Psoas muscle (tissue), 7 donors: ENCODE measurements at regions not wholly inside any gene's neighbourhood (a gene's known extent, or its start where the extent isn't known, plus 50 kb on each side); places are given as distances from the start of the nearest gene placed in this dataset.

Source experiments
- ATAC-seq, 4 donors: fragments of 200-7000 bp; cut with Tn5 transposase; one replicate each; pipeline ENCODE4 v1.9.1; 2020; ENCODE audit warnings: moderate library complexity in 3 of 4, mild to moderate bottlenecking in 2 of 4
- DNase-seq, 2 donors: peaks; one replicate each; pipeline ENCODE4 v3.0.0-alpha.2; 2020
- H3K27ac ChIP-seq: fragments of 200-600 bp; one replicate; pipeline ENCODE4 v1.8.0; 2022
- H3K27me3 ChIP-seq, 3 donors: fragments of 200-600 bp in 1 of 3; one replicate each; pipeline versions ENCODE4 v1.6.1 to v1.8.0; 2013 to 2022; ENCODE audit warnings: low read length in 2 of 3, mild to moderate bottlenecking in 2 of 3, moderate library complexity in 1 of 3; ENCODE audit not compliant: insufficient read depth in 3 of 3
- H3K36me3 ChIP-seq, 2 donors: fragments of 200-600 bp in 1 of 2; one replicate each; pipeline versions ENCODE4 v1.6.1 to v1.8.0; 2013 to 2022; ENCODE audit warnings: low read depth in 1 of 2, mild to moderate bottlenecking in 1 of 2, moderate library complexity in 1 of 2; ENCODE audit not compliant: insufficient read depth in 1 of 2
- H3K4me1 ChIP-seq: fragments of 200-600 bp; one replicate; pipeline ENCODE4 v1.8.0; 2022
- H3K4me3 ChIP-seq: fragments of 200-600 bp; one replicate; pipeline ENCODE4 v1.8.0; 2022; ENCODE audit warnings: mild to moderate bottlenecking
- H3K9me3 ChIP-seq: fragments of 200-600 bp; one replicate; pipeline ENCODE4 v1.8.0; 2022
- CTCF ChIP-seq: fragments of 200-600 bp; IDR thresholded peaks from one replicate; pipeline ENCODE4 v1.8.0; 2022; ENCODE audit warnings: antibody characterized with exemption
- WGBS, 3 donors: extraction: QIAGEN DNeasy Blood & Tissue Kit; methylation state at CpG; one replicate each; pipeline versions ENCODE4 v1.1.6 to v1.1.7; 2013; 5-methylcytosine and 5-hydroxymethylcytosine counted together
- intact Hi-C, 2 donors: fragments of 100-400 bp; cut with DNase I; formaldehyde crosslinking; loops; one replicate each; pipeline versions ENCODE4 v1.11.0 to v1.14.2; 2022
- donor health status: healthy with polysubstance abuse.
- donor health status: DM: no; HTN: no; CAD: no; lungs with moderate emphysema.
- donor health status: Bipolar disorder and iron deficiency.
- donor health status: healthy.
- donor health status: DM: yes; HTN: yes; CAD: no.
- donor health status: DM: no; HTN: no; CAD: no.
- donor health status: DM: yes; HTN: yes; CAD: no.

DNA sequence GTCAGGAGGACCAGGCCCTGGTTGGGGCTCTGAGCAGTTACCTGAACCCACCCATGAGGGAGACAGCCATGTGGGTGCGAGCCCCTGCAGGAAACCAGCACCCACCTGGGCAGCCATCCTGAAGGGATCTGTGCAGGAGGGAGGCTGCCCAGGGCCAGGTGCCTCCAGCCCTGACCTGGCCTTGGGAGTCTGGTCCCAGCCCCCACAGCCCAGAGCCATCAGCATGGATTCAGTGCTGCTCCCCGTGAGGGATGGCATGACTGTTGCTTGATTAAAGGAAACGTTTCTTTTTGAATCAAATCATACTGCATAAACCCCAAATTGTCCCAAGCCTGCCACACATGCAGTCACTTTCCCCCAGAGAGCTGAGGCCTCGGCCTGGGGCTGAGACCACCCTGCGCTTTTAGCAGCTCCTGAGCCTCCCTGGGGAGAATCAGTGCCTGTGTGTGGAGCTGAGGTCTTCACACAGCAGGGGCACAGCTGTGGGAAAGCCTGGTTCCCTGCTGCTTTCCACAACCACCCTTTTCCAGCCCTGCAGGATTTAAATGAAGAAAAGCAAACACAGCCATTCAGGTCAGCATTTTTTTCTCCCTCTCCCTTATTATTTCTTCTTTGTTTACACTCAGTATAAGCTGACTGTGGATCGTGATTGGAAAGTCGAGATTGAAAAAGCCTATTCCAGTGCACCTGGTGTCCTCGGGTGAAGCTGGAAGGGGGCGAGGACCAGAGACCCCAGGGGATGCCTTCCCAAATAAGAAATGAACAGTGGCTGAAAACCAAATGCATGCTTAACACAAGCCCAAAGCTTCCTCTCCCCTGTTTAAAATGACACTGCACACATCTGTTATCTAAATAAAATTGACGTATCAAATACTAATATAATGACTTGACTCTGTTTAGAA lies 283.9 kb downstream of the SMOC2 start:
- Histone ChIP-seq H3K36me3 (no peaks in the 10 kb centered on the region), H3K9me3 (no peaks in the 10 kb centered on the region), H3K27me3 (peaks cover 0 to 4% (median 0%) of the 10 kb centered on the region in 3 donors), H3K27ac (no peak overlapping the region), H3K4me3 (no peak overlapping the region), H3K4me1 (no peaks in the 10 kb centered on the region)
- TF ChIP-seq CTCF, result no peak
- DNase-seq (no peak), ATAC-seq (no peak)
- intact Hi-C loops, result no loop called here
- 55 to 61% (median 57%) methylated on average over 10 of the region's 10 CpGs for WGBS, 3 donors

DNA sequence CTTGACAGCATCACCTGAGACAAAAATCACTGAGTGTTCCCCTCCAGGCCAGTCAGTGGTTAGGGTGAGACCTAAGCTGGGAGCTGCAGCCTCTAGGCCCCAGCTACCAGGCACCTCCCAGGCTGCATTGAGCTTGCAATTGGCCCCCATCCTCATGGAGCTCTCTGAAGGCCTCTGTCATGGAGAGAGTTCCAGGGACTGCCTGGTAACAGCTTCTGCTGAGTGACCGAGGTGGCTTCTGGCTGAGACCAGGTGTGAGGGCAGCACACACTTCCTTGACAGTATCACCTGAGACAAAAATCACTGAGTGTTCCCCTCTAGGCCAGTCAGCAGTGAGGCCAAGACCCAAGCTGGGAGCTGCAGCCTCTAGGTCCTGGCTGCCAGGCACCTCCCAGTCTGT lies 283.0 kb downstream of the SMOC2 start:
- H3K27me3 ChIP-seq, result peaks cover 0 to 4% (median 0%) of the 10 kb centered on the region in 3 donors
- 98 to 100% (median 100%) methylated on average over 1 of the region's 1 CpG for WGBS, 3 donors
- no peak for ATAC-seq
- no peak for TF ChIP-seq CTCF
- no peak overlapping the region for H3K27ac ChIP-seq
- H3K4me1 ChIP-seq, result no peaks in the 10 kb centered on the region
- intact Hi-C loops, result no loop called here
- H3K9me3 ChIP-seq, result no peaks in the 10 kb centered on the region
- no peaks in the 10 kb centered on the region for H3K36me3 ChIP-seq
- H3K4me3 ChIP-seq, result no peak overlapping the region
- DNase-seq, result no peak

- DNase-seq (no peak), ATAC-seq (no peak)
- Histone ChIP-seq H3K4me1 (no peaks in the 10 kb centered on the region), H3K27ac (no peak overlapping the region), H3K36me3 (no peaks in the 10 kb centered on the region), H3K9me3 (no peaks in the 10 kb centered on the region), H3K27me3 (peaks cover 0 to 4% (median 0%) of the 10 kb centered on the region in 3 donors), H3K4me3 (no peak overlapping the region)
- intact Hi-C loops, result loop anchor here in 1 of 2 donors (1.0 kb wide), 1 partner anchor 13 kb away; no protein-coding TSS in a partner anchor
- TF ChIP-seq CTCF, result no peak
- WGBS, 3 donors, result 76 to 83% (median 82%) methylated on average over 4 of the region's 4 CpGs
These were observed 281.4 kb downstream of the SMOC2 start for GRCh38 chr6:168722397-168722796.

GRCh38 chr6:168721571-168721970 lies 280.6 kb downstream of the SMOC2 start:
- no peak for DNase-seq
- 71 to 79% (median 77%) methylated on average over 6 of the region's 6 CpGs for WGBS, 3 donors
- no peak overlapping the region for H3K27ac ChIP-seq
- H3K4me1 ChIP-seq, result no peaks in the 10 kb centered on the region
- no peaks in the 10 kb centered on the region for H3K9me3 ChIP-seq
- no peak for TF ChIP-seq CTCF
- intact Hi-C loops, result no loop called here
- no peak for ATAC-seq
- H3K27me3 ChIP-seq, result peaks cover 0 to 4% (median 0%) of the 10 kb centered on the region in 3 donors
- no peaks in the 10 kb centered on the region for H3K36me3 ChIP-seq
- no peak overlapping the region for H3K4me3 ChIP-seq
